DOHH2 (cell line): ENCODE measurements at regions not wholly inside any gene's neighbourhood (a gene's known extent, or its start where the extent isn't known, plus 50 kb on each side); places are given as distances from the start of the nearest gene placed in this dataset.

Experiments
- EZH2phosphoT487 ChIP-seq: fragments of 200-600 bp; sonication (generic); IDR thresholded peaks from 2 replicates; pipeline ENCODE4 v1.6.1; 2017; ENCODE audit warnings: borderline replicate concordance, mild to moderate bottlenecking, antibody characterized with exemption, low read length, moderate library complexity, mixed read lengths
- TF ChIP-seq, protein P1 (sequence below): fragments of 200-600 bp; sonication (generic); IDR thresholded peaks from one replicate; pipeline ENCODE4 v1.5.1; 2014; ENCODE audit warnings: antibody characterized with exemption, mild to moderate bottlenecking, low read depth, low read length; ENCODE audit not compliant: poor library complexity, severe bottlenecking

GRCh38 chr13:47809411-47809810 lies 191.7 kb downstream of the SUCLA2 start:
- TF ChIP-seq, protein P1, sequence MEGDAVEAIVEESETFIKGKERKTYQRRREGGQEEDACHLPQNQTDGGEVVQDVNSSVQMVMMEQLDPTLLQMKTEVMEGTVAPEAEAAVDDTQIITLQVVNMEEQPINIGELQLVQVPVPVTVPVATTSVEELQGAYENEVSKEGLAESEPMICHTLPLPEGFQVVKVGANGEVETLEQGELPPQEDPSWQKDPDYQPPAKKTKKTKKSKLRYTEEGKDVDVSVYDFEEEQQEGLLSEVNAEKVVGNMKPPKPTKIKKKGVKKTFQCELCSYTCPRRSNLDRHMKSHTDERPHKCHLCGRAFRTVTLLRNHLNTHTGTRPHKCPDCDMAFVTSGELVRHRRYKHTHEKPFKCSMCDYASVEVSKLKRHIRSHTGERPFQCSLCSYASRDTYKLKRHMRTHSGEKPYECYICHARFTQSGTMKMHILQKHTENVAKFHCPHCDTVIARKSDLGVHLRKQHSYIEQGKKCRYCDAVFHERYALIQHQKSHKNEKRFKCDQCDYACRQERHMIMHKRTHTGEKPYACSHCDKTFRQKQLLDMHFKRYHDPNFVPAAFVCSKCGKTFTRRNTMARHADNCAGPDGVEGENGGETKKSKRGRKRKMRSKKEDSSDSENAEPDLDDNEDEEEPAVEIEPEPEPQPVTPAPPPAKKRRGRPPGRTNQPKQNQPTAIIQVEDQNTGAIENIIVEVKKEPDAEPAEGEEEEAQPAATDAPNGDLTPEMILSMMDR: no peak
- TF ChIP-seq EZH2phosphoT487: no peak
